ENCODE measurements at regions not wholly inside any gene's neighbourhood (a gene's known extent, or its start where the extent isn't known, plus 50 kb on each side); places are given as distances from the start of the nearest gene placed in this dataset.
"Not testable (repeated sequence)": the region's sequence is repeated elsewhere in the genome, so short reads cannot be mapped to it uniquely, and the experiment has no call there.

DNA sequence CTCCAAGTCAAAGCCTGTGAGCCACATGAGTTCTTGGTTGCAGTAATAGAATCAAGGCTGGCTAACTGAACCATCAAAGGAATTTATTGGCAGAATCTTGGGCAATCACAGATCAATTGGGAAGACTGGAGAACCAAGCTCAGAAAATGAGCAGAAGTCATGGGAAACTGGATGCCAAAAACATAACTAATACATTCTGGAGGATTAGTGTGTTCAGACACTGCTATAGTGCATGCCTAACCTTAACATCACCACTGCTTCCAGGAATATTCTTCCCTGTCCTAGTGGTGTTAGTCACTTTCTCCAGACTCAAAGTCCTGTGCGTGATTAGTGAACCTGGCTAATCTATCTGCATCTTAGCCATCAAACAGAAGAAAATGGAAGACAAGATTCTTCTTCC, 843.7 kb downstream of the EFNA5 start:
- Histone ChIP-seq H3K36me3 (ENCODE audit: control insufficient read depth, insufficient read depth, low read length) (no peaks in the 10 kb centered on the region), H3K9me3 (replicated peaks; ENCODE audit: control insufficient read depth, low read depth, low read length) (no peaks in the 10 kb centered on the region), H3K27me3 (ENCODE audit: control insufficient read depth, insufficient read depth, low read length) (no peaks in the 10 kb centered on the region), H3K4me3 (ENCODE audit: low read length) (no peak overlapping the region), H3K4me1 (ENCODE audit: control insufficient read depth, insufficient read depth, low read length) (no peaks in the 10 kb centered on the region), H3K27ac (ENCODE audit: low read length) (no peak overlapping the region)
- no CpG with 5 or more reads among the region's 1 CpG for WGBS (ENCODE audit: insufficient coverage)
- DNase-seq, result no peak

DNA sequence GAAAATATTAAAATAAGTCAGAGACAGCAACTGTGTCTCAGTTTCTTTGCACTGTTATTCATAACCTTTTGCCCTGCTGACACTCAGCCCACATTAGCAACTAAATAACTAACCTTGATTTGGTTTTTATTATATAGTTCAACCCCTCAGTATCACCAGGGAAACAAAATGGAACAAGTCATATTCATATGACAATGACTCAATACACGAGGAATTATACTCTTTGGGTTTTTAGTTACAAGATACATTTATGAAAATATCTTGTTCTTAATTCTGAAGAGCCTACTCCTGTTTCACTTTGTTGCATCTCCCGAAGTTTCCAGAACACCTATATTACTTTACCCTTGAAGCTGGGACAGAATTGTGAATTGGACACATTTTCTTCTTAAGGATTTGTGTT, 845.4 kb downstream of the EFNA5 start:
- no CpG with 5 or more reads among the region's 2 CpGs for WGBS (ENCODE audit: insufficient coverage)
- H3K27me3 ChIP-seq (ENCODE audit: control insufficient read depth, insufficient read depth, low read length), result no peaks in the 10 kb centered on the region

DNA sequence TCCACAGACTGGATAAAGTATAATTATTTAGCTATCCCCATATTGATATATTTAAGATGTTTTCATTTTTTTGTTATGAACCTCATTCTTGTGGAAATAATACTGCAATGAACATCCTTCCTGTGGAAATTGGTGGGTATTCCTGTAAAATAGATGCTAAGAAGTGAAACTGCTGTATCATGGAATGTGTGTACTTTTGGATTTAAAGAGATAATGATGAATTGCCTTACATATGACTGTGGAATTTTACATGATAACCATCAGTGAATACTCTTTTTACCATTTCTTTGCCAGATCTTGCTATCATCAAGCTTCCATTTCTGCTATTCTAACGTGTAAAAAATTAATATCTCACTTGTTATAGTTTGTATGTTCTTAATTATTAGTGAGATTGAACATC, 847.9 kb downstream of the EFNA5 start:
- DNase-seq, result no peak
- no CpG with 5 or more reads among the region's 1 CpG for WGBS (ENCODE audit: insufficient coverage)
- Histone ChIP-seq H3K27ac (ENCODE audit: low read length) (no peak overlapping the region), H3K27me3 (ENCODE audit: control insufficient read depth, insufficient read depth, low read length) (no peaks in the 10 kb centered on the region), H3K36me3 (ENCODE audit: control insufficient read depth, insufficient read depth, low read length) (no peaks in the 10 kb centered on the region), H3K4me1 (ENCODE audit: control insufficient read depth, insufficient read depth, low read length) (no peaks in the 10 kb centered on the region), H3K4me3 (ENCODE audit: low read length) (no peak overlapping the region), H3K9me3 (replicated peaks; ENCODE audit: control insufficient read depth, low read depth, low read length) (no peaks in the 10 kb centered on the region)

More for the DNA sequence above, 845.4 kb downstream of the EFNA5 start:
- H3K4me3 ChIP-seq (ENCODE audit: low read length), result no peak overlapping the region
- peak; percentile 7 for DNase-seq
- no peaks in the 10 kb centered on the region for H3K4me1 ChIP-seq (ENCODE audit: control insufficient read depth, insufficient read depth, low read length)
- H3K36me3 ChIP-seq (ENCODE audit: control insufficient read depth, insufficient read depth, low read length), result no peaks in the 10 kb centered on the region
- H3K9me3 ChIP-seq (replicated peaks; ENCODE audit: control insufficient read depth, low read depth, low read length), result no peaks in the 10 kb centered on the region
- no peak overlapping the region for H3K27ac ChIP-seq (ENCODE audit: low read length)

DNA sequence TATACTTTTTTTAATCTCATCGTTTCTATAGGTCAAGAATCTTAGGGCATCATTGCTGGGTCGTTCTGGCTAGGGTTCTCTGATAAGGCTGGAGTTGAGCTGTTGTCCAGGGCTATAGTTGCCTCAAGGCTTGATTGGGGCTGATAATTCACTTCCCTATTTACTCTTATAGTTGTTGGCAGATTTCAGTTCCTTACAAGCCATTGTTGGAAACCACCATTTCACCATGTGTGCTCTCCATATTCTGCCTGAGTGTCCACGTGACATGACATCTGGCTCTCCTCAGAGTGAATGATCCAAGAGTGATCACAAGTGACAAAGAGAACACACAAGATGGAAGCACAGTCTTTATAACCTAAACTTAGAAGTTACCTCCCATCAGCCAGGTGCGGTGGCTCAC, 852.2 kb downstream of the EFNA5 start:
- H3K27ac ChIP-seq (ENCODE audit: low read length), result no peak overlapping the region
- WGBS (ENCODE audit: insufficient coverage), result 100% methylated on average over 1 of the region's 4 CpGs
- no peak for DNase-seq

DNA sequence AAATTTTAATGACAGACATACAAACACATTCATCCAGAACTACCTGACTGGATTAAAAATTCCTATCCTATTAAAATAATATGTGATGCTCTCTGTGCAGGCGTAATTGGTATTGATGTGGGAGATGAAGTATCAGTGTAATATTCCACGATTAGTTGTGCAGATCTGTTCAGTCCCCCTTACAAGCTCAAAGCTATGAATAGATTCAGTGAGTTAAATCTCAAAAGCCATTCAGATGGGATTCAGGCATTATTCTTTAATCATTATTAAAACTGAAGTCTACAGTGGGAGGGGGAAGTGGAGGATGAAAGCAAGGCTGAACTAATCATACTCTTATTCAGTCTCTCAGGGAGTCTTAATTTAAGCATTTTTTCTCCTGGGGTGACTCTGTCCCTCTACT, 855.8 kb downstream of the EFNA5 start:
- no CpG with 5 or more reads among the region's 2 CpGs for WGBS (ENCODE audit: insufficient coverage)
- Histone ChIP-seq H3K27me3 (ENCODE audit: control insufficient read depth, insufficient read depth, low read length) (no peaks in the 10 kb centered on the region), H3K36me3 (ENCODE audit: control insufficient read depth, insufficient read depth, low read length) (no peaks in the 10 kb centered on the region), H3K4me1 (ENCODE audit: control insufficient read depth, insufficient read depth, low read length) (no peaks in the 10 kb centered on the region), H3K27ac (ENCODE audit: low read length) (no peak overlapping the region), H3K4me3 (ENCODE audit: low read length) (no peak overlapping the region), H3K9me3 (replicated peaks; ENCODE audit: control insufficient read depth, low read depth, low read length) (no peaks in the 10 kb centered on the region)
- DNase-seq, result no peak

More for the DNA sequence above, 852.2 kb downstream of the EFNA5 start:
- Histone ChIP-seq H3K4me3 (ENCODE audit: low read length) (no peak overlapping the region), H3K4me1 (ENCODE audit: control insufficient read depth, insufficient read depth, low read length) (no peaks in the 10 kb centered on the region), H3K36me3 (ENCODE audit: control insufficient read depth, insufficient read depth, low read length) (no peaks in the 10 kb centered on the region), H3K27me3 (ENCODE audit: control insufficient read depth, insufficient read depth, low read length) (no peaks in the 10 kb centered on the region), H3K9me3 (replicated peaks; ENCODE audit: control insufficient read depth, low read depth, low read length) (no peaks in the 10 kb centered on the region)

DNA sequence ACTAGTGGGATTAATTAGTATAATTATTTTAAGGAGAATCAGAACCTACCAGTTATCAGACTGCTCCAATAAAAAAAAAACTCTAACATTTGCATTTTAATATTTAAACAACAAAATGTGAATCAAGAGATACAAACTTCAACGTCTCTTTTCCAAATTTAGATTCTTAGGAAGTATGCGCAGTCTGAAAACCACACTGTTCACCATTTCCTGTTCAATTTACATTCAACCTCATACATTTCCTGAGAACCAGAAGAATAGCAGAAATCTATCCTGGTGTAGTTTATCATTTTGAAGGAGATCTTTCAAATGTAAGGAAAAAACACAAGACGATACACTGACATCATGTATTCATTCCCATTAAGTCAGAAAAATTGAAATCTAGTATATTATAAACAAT, 869.2 kb downstream of the EFNA5 start:
- no peak for DNase-seq
- Histone ChIP-seq H3K27ac (ENCODE audit: low read length) (no peak overlapping the region), H3K4me1 (ENCODE audit: control insufficient read depth, insufficient read depth, low read length) (no peaks in the 10 kb centered on the region), H3K36me3 (ENCODE audit: control insufficient read depth, insufficient read depth, low read length) (no peaks in the 10 kb centered on the region), H3K27me3 (ENCODE audit: control insufficient read depth, insufficient read depth, low read length) (no peaks in the 10 kb centered on the region), H3K9me3 (replicated peaks; ENCODE audit: control insufficient read depth, low read depth, low read length) (no peaks in the 10 kb centered on the region), H3K4me3 (ENCODE audit: low read length) (no peak overlapping the region)
- WGBS (ENCODE audit: insufficient coverage), result 80% methylated on average over 1 of the region's 3 CpGs

DNA sequence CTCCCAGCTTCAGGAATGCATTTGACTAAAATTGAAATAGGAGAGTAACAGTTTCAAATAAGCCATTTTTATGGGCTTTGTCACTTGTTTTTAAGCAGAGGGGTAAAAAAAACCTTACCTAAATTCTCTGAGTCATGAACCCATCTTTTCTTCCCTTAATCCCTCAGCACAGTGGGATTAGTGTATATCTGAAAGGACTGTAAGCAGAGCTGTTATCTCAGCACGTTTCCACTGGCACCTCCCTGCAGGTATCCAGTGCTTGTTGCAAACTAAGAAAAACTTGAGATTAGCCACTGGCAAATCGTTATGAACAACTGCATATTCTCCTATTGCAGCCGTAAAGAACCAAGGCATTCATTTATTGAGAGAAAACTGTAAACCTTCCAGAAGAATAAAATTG, 872.7 kb downstream of the EFNA5 start:
- no peak for DNase-seq
- WGBS (ENCODE audit: insufficient coverage), result no CpG with 5 or more reads among the region's 3 CpGs
- no peak overlapping the region for H3K4me3 ChIP-seq (ENCODE audit: low read length)
- no peaks in the 10 kb centered on the region for H3K27me3 ChIP-seq (ENCODE audit: control insufficient read depth, insufficient read depth, low read length)
- no peaks in the 10 kb centered on the region for H3K4me1 ChIP-seq (ENCODE audit: control insufficient read depth, insufficient read depth, low read length)
- no peak overlapping the region for H3K27ac ChIP-seq (ENCODE audit: low read length)
- no peaks in the 10 kb centered on the region for H3K36me3 ChIP-seq (ENCODE audit: control insufficient read depth, insufficient read depth, low read length)
- no peaks in the 10 kb centered on the region for H3K9me3 ChIP-seq (replicated peaks; ENCODE audit: control insufficient read depth, low read depth, low read length)

DNA sequence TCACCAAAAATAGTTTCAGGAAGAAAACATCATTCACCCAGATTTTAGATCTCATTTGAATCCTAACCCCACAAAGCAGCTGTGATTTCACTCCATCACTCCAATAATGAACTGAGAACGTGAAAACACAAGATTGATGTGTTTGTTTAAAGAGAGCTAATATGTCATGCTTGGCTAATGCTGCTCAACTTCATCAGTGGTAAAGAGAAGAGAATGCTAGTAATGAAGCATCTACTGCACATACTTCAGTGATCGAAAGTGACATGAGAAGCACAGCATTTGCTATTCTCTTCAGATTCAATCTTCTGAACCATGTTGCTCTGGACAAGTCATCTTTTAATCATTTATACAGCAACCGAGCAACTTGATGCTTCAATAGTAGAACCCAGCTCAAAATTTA, 874.7 kb downstream of the EFNA5 start:
- no peaks in the 10 kb centered on the region for H3K36me3 ChIP-seq (ENCODE audit: control insufficient read depth, insufficient read depth, low read length)
- WGBS (ENCODE audit: insufficient coverage), result 86% methylated on average over 1 of the region's 3 CpGs
- DNase-seq, result no peak
- H3K4me1 ChIP-seq (ENCODE audit: control insufficient read depth, insufficient read depth, low read length), result no peaks in the 10 kb centered on the region
- no peak overlapping the region for H3K4me3 ChIP-seq (ENCODE audit: low read length)
- no peaks in the 10 kb centered on the region for H3K9me3 ChIP-seq (replicated peaks; ENCODE audit: control insufficient read depth, low read depth, low read length)
- H3K27me3 ChIP-seq (ENCODE audit: control insufficient read depth, insufficient read depth, low read length), result no peaks in the 10 kb centered on the region
- no peak overlapping the region for H3K27ac ChIP-seq (ENCODE audit: low read length)

DNA sequence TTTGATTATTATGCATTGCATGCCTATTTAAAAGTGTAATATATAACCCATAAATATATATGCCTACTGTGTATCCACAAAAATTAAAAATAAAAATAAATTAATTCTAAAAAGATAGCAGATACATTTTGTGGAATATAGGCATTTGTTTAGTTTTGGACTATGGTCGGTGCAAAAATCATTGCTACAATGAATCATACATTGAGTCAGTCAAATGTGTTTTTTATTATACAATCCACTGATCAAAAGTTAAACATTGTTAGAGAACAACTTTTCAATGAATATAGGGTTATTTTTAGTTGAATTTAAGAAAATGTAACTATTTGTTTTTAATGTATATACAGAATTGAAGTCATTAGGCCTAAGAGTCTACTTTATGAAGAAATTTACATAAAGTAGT, 885.9 kb downstream of the EFNA5 start:
- WGBS (ENCODE audit: insufficient coverage), result no CpG with 5 or more reads among the region's 1 CpG
- no peaks in the 10 kb centered on the region for H3K9me3 ChIP-seq (replicated peaks; ENCODE audit: control insufficient read depth, low read depth, low read length)
- no peak for DNase-seq
- no peak overlapping the region for H3K4me3 ChIP-seq (ENCODE audit: low read length)
- no peaks in the 10 kb centered on the region for H3K27me3 ChIP-seq (ENCODE audit: control insufficient read depth, insufficient read depth, low read length)
- H3K27ac ChIP-seq (ENCODE audit: low read length), result no peak overlapping the region
- H3K4me1 ChIP-seq (ENCODE audit: control insufficient read depth, insufficient read depth, low read length), result no peaks in the 10 kb centered on the region
- H3K36me3 ChIP-seq (ENCODE audit: control insufficient read depth, insufficient read depth, low read length), result no peaks in the 10 kb centered on the region

DNA sequence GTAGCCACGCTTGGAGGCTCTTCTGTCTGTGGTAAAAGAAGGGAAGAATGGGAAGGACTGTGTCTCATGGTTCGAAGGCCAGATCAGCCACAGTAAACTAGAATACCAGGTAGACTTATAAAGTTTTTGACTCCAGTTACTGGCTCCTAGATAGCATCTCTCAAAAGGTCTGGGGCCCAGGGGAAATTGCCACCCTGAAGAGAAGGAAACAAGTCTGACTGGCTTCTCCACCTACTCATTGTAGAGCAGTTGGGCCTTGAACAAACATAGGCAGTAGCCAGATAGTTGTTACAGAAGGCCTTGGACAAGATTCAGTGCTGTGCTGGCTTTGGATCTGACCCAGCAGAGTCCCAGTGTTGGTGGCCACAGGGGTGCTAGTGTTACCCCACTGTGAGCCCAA, 890.4 kb downstream of the EFNA5 start:
- no peak for DNase-seq
- WGBS (ENCODE audit: insufficient coverage), result no CpG with 5 or more reads among the region's 2 CpGs

DNA sequence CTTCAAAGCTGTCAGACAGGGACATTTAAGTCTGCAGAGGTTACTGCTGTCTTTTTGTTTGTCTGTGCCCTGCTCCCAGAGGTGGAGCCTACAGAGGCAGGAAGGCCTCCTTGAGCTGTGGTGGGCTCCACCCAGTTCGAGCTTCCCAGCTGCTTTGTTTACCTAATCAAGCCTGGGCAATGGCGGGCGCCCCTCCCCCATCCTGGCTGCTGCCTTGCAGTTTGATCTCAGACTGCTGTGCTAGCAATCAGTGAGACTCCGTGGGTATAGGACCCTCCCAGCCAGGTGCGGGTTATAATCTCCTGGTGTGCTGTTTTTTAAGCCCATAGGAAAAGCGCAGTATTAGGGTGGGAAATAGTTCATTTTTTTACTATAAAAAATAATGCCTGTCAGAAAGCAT, 894.2 kb downstream of the EFNA5 start:
- H3K4me1 ChIP-seq (ENCODE audit: control insufficient read depth, insufficient read depth, low read length); H3K27me3 ChIP-seq (ENCODE audit: control insufficient read depth, insufficient read depth, low read length); H3K9me3 ChIP-seq (replicated peaks; ENCODE audit: control insufficient read depth, low read depth, low read length); H3K27ac ChIP-seq (ENCODE audit: low read length); H3K4me3 ChIP-seq (ENCODE audit: low read length); DNase-seq; H3K36me3 ChIP-seq (ENCODE audit: control insufficient read depth, insufficient read depth, low read length): not testable (repeated sequence)
- no CpG with 5 or more reads among the region's 6 CpGs for WGBS (ENCODE audit: insufficient coverage)

More for the DNA sequence above, 890.4 kb downstream of the EFNA5 start:
- Histone ChIP-seq H3K27me3 (ENCODE audit: control insufficient read depth, insufficient read depth, low read length) (no peaks in the 10 kb centered on the region), H3K9me3 (replicated peaks; ENCODE audit: control insufficient read depth, low read depth, low read length) (no peaks in the 10 kb centered on the region), H3K27ac (ENCODE audit: low read length) (no peak overlapping the region), H3K4me1 (ENCODE audit: control insufficient read depth, insufficient read depth, low read length) (no peaks in the 10 kb centered on the region), H3K4me3 (ENCODE audit: low read length) (no peak overlapping the region), H3K36me3 (ENCODE audit: control insufficient read depth, insufficient read depth, low read length) (no peaks in the 10 kb centered on the region)

Data from muscle of leg (tissue), 3 donors.